PC-3 (cell line): ENCODE measurements at regions not wholly inside any gene's neighbourhood (a gene's known extent, or its start where the extent isn't known, plus 50 kb on each side); places are given as distances from the start of the nearest gene placed in this dataset.

Source experiments
- ATAC-seq: fragments of 200-7000 bp; cut with Tn5 transposase; 2 replicates; pipeline ENCODE4 v1.9.1; 2020; ENCODE audit warnings: mild to moderate bottlenecking, moderate library complexity
- BruUV-seq: library from RNA; stranded (reverse); fragments of 400-500 nt; replicated peaks from 2 replicates; lab custom pipeline; 2021; lab: Mats Ljungman, UMichigan
- CTCF ChIA-PET: fragments of 300-600 bp; sonication (Branson Sonifier 250); formaldehyde crosslinking; loops from one replicate; lab custom pipeline; 2022; ENCODE audit warnings: antibody characterized with exemption; lab: Charles Lee
- POLR2A ChIA-PET: fragments of 300-600 bp; sonication (Branson Sonifier 250); formaldehyde crosslinking; loops from one replicate; lab custom pipeline; 2022; ENCODE audit warnings: antibody characterized with exemption; ENCODE audit not compliant: unreplicated experiment; lab: Charles Lee
- DNase-seq: peaks from one replicate; pipeline ENCODE4 v3.0.0-alpha.2; 2015
- H2AFZ ChIP-seq: fragments of 300-600 bp; sonication (generic); 2 replicates; pipeline ENCODE4 v1.6.0; 2016; ENCODE audit warnings: antibody characterized with exemption, low read length
- H3F3A ChIP-seq: fragments of 300-600 bp; sonication (generic); one replicate; pipeline ENCODE4 v1.6.0; 2017; ENCODE audit warnings: antibody characterized with exemption, low read length, control low read depth, mild to moderate bottlenecking; ENCODE audit not compliant: unreplicated experiment
- H3K27ac ChIP-seq: fragments of 300-600 bp; sonication (generic); 2 replicates; pipeline ENCODE4 v1.5.1; 2016; ENCODE audit warnings: mild to moderate bottlenecking, low read length
- H3K27me3 ChIP-seq: fragments of 300-600 bp; sonication (generic); 2 replicates; pipeline ENCODE4 v1.6.1; 2016; ENCODE audit warnings: low read length, mixed read lengths
- H3K36me3 ChIP-seq: fragments of 300-600 bp; sonication (generic); 2 replicates; pipeline ENCODE4 v1.6.1; 2016; ENCODE audit warnings: low read depth, mixed run types, low read length, mixed read lengths
- H3K4me1 ChIP-seq: fragments of 300-600 bp; sonication (generic); 2 replicates; pipeline ENCODE4 v1.5.1; 2016; ENCODE audit warnings: low read length; ENCODE audit not compliant: insufficient read depth
- H3K4me2 ChIP-seq: fragments of 300-600 bp; sonication (generic); 2 replicates; pipeline ENCODE4 v1.6.0; 2016; ENCODE audit warnings: low read length
- H3K4me3 ChIP-seq: fragments of 300-600 bp; sonication (generic); 2 replicates; pipeline ENCODE4 v1.5.1; 2016; ENCODE audit warnings: mild to moderate bottlenecking, low read length, mixed read lengths
- H3K79me2 ChIP-seq: fragments of 300-600 bp; sonication (generic); 2 replicates; pipeline ENCODE4 v1.6.1; 2017; ENCODE audit warnings: low read length, mixed read lengths
- H3K9ac ChIP-seq: fragments of 300-600 bp; sonication (generic); 2 replicates; pipeline ENCODE4 v1.6.0; 2016; ENCODE audit warnings: mild to moderate bottlenecking, low read length
- H3K9me2 ChIP-seq: fragments of 300-600 bp; sonication (generic); replicated peaks from 2 replicates; pipeline ENCODE4 v1.6.1; 2016; ENCODE audit warnings: mixed run types, low read length, mixed read lengths
- H3K9me3 ChIP-seq: fragments of 300-600 bp; sonication (generic); 2 replicates; pipeline ENCODE4 v1.6.1; 2016; ENCODE audit warnings: low read length, mixed read lengths
- H4K20me1 ChIP-seq: fragments of 300-600 bp; sonication (generic); 2 replicates; pipeline ENCODE4 v1.6.1; 2016; ENCODE audit warnings: low read length, mixed read lengths
- EZH2 ChIP-seq: fragments of 300-600 bp; sonication (generic); IDR thresholded peaks from one replicate; pipeline ENCODE4 v1.6.1; 2017; ENCODE audit warnings: antibody characterized with exemption, mild to moderate bottlenecking, low read length; ENCODE audit not compliant: unreplicated experiment
- EZH2phosphoT487 ChIP-seq: fragments of 300-600 bp; sonication (generic); IDR thresholded peaks from 2 replicates; pipeline ENCODE4 v1.6.1; 2018; ENCODE audit warnings: mild to moderate bottlenecking, antibody characterized with exemption, low read length, borderline replicate concordance
- intact Hi-C: fragments of 100-400 bp; cut with micrococcal nuclease; formaldehyde crosslinking; loops from 2 replicates; pipeline ENCODE4 v1.9.0; 2023
- TF ChIP-seq, protein P1 (sequence below): fragments of 300-600 bp; sonication (generic); conservative IDR thresholded peaks from 2 replicates; pipeline ENCODE4 v1.5.1; 2017; ENCODE audit warnings: antibody characterized with exemption, low read depth, mild to moderate bottlenecking, low read length

DNA sequence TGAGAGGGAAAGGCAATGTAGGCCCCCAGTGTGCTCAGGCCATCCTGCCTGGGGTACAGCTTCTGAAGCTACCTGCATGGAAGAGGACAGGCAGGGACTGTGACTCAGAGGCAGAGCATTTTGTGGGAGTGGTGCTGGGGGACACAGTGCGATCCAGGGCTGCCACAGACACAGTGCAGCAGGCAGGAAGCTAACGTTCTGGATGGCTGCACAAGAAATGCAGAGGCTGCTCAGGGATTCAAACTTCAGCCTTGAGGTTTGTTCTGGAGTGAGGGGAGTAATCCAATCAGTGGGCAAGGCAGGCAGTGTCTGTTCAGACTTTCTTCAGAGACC lies 648.0 kb upstream of the IGFBP3 start:
- peaks cover 30% of the 10 kb centered on the region for H3K4me1 ChIP-seq
- H3K4me3 ChIP-seq, result peak overlapping the region; percentile 29; the same call in 1 of the 2 replicates
- peak overlapping the region; percentile 88 for H3K27ac ChIP-seq
- POLR2A ChIA-PET, result no interaction called here
- H3K9me2 ChIP-seq, result no peaks in the 10 kb centered on the region
- H3K9me3 ChIP-seq, result no peaks in the 10 kb centered on the region
- no peaks in the 10 kb centered on the region for H3K36me3 ChIP-seq
- H2AFZ ChIP-seq, result peak overlapping the region; percentile 54
- intact Hi-C loops, result no loop called here
- no peaks in the 10 kb centered on the region for H3F3A ChIP-seq
- BruUV-seq, result no TSS peak
- DNase-seq, result peak; percentile 88
- no peaks in the 10 kb centered on the region for H3K79me2 ChIP-seq
- TF ChIP-seq EZH2 (no peak), EZH2phosphoT487 (no peak)
- TF ChIP-seq, protein P1, sequence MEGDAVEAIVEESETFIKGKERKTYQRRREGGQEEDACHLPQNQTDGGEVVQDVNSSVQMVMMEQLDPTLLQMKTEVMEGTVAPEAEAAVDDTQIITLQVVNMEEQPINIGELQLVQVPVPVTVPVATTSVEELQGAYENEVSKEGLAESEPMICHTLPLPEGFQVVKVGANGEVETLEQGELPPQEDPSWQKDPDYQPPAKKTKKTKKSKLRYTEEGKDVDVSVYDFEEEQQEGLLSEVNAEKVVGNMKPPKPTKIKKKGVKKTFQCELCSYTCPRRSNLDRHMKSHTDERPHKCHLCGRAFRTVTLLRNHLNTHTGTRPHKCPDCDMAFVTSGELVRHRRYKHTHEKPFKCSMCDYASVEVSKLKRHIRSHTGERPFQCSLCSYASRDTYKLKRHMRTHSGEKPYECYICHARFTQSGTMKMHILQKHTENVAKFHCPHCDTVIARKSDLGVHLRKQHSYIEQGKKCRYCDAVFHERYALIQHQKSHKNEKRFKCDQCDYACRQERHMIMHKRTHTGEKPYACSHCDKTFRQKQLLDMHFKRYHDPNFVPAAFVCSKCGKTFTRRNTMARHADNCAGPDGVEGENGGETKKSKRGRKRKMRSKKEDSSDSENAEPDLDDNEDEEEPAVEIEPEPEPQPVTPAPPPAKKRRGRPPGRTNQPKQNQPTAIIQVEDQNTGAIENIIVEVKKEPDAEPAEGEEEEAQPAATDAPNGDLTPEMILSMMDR, result no peak
- peak; percentile 96 for ATAC-seq
- no peaks in the 10 kb centered on the region for H4K20me1 ChIP-seq
- H3K4me2 ChIP-seq, result peak overlapping the region; percentile 72
- CTCF ChIA-PET, result interaction anchor here (0.6 kb wide), 1 partner anchor 13 kb away, joined by 3 read pairs; no protein-coding TSS in a partner anchor
- H3K27me3 ChIP-seq, result no peaks in the 10 kb centered on the region
- peak overlapping the region; percentile 50; the same call in 1 of the 2 replicates for H3K9ac ChIP-seq

- H3K4me1 ChIP-seq, result peaks cover 30% of the 10 kb centered on the region
- H3K9me2 ChIP-seq, result no peaks in the 10 kb centered on the region
- H3K79me2 ChIP-seq, result no peaks in the 10 kb centered on the region
- no peaks in the 10 kb centered on the region for H3F3A ChIP-seq
- peak overlapping the region; percentile 88 for H3K27ac ChIP-seq
- DNase-seq (peak; percentile 75), ATAC-seq (peak; percentile 70)
- ChIA-PET CTCF (interaction anchor here (0.6 kb wide), 1 partner anchor 13 kb away, joined by 3 read pairs; no protein-coding TSS in a partner anchor), POLR2A (interaction anchor here (0.6 to 0.7 kb wide), 2 partner anchors 445 to 590 kb away, joined by 3 to 5 read pairs; no protein-coding TSS in a partner anchor)
- intact Hi-C loops, result no loop called here
- BruUV-seq, result TSS peak; percentile 96
- peak overlapping the region; percentile 50; the same call in 1 of the 2 replicates for H3K9ac ChIP-seq
- TF ChIP-seq EZH2 (no peak), EZH2phosphoT487 (no peak)
- TF ChIP-seq, protein P1, result no peak
- no peaks in the 10 kb centered on the region for H3K36me3 ChIP-seq
- peak overlapping the region; percentile 54 for H2AFZ ChIP-seq
- no peaks in the 10 kb centered on the region for H4K20me1 ChIP-seq
- H3K4me3 ChIP-seq, result peak overlapping the region; percentile 29; the same call in 1 of the 2 replicates
- H3K9me3 ChIP-seq, result no peaks in the 10 kb centered on the region
- peak overlapping the region; percentile 72 for H3K4me2 ChIP-seq
- H3K27me3 ChIP-seq, result no peaks in the 10 kb centered on the region
Measured at GRCh38 chr7:46568420-46569132, 647.5 kb upstream of the IGFBP3 start.

GRCh38 chr7:46567858-46568257 lies 646.8 kb upstream of the IGFBP3 start:
- no peak overlapping the region for H3K4me3 ChIP-seq
- ChIA-PET CTCF (no interaction called here), POLR2A (no interaction called here)
- H3K9me3 ChIP-seq, result no peaks in the 10 kb centered on the region
- no peaks in the 10 kb centered on the region for H3K9me2 ChIP-seq
- no peaks in the 10 kb centered on the region for H4K20me1 ChIP-seq
- no peaks in the 10 kb centered on the region for H3K36me3 ChIP-seq
- H3K27me3 ChIP-seq, result no peaks in the 10 kb centered on the region
- H3K79me2 ChIP-seq, result no peaks in the 10 kb centered on the region
- TF ChIP-seq EZH2 (no peak), EZH2phosphoT487 (no peak)
- TF ChIP-seq, protein P1, result no peak
- peaks cover 30% of the 10 kb centered on the region for H3K4me1 ChIP-seq
- DNase-seq (no peak), ATAC-seq (no peak)
- no peak overlapping the region for H3K4me2 ChIP-seq
- peak overlapping the region; percentile 88 for H3K27ac ChIP-seq
- no TSS peak for BruUV-seq
- no peak overlapping the region for H2AFZ ChIP-seq
- intact Hi-C loops, result no loop called here
- H3F3A ChIP-seq, result no peaks in the 10 kb centered on the region
- no peak overlapping the region for H3K9ac ChIP-seq
